ENCODE measurements at regions not wholly inside any gene's neighbourhood (a gene's known extent, or its start where the extent isn't known, plus 50 kb on each side); places are given as distances from the start of the nearest gene placed in this dataset.

- DNase-seq, result no peak
Measured at GRCh38 chr7:25895792-25896171, 256.2 kb upstream of the NFE2L3 start.

- DNase-seq, result no peak
Measured at GRCh38 chr7:25897261-25897782, 254.7 kb upstream of the NFE2L3 start.

- no peak for DNase-seq
Measured at GRCh38 chr7:25900245-25900644, 251.8 kb upstream of the NFE2L3 start.

- DNase-seq, result no peak
Measured at GRCh38 chr7:25900877-25901276, 251.1 kb upstream of the NFE2L3 start.

GRCh38 chr7:25901658-25902057 is 250.3 kb upstream of the NFE2L3 start:
- no peak for DNase-seq

- DNase-seq, result no peak
Measured at GRCh38 chr7:25906003-25906402, 246.0 kb upstream of the NFE2L3 start.

GRCh38 chr7:25906760-25907159 is 245.2 kb upstream of the NFE2L3 start:
- no peak for DNase-seq

GRCh38 chr7:25907214-25907613 is 244.8 kb upstream of the NFE2L3 start:
- DNase-seq, result no peak

- no peak for DNase-seq
Measured at GRCh38 chr7:25907731-25908130, 244.3 kb upstream of the NFE2L3 start.

- no peak for DNase-seq
Measured at GRCh38 chr7:25908154-25908949, 243.6 kb upstream of the NFE2L3 start.

- DNase-seq, result peak; percentile 20
Measured at GRCh38 chr7:25911738-25912607, 240.0 kb upstream of the NFE2L3 start.

- peak; percentile 49 for DNase-seq
Measured at GRCh38 chr7:25913598-25914224, 238.3 kb upstream of the NFE2L3 start.

GRCh38 chr7:25918731-25919130 is 233.3 kb upstream of the NFE2L3 start:
- no peak for DNase-seq

- DNase-seq, result no peak
Measured at GRCh38 chr7:25922296-25922695, 229.7 kb upstream of the NFE2L3 start.

GRCh38 chr7:25923741-25924460 is 228.1 kb upstream of the NFE2L3 start:
- no peak for DNase-seq

GRCh38 chr7:25926009-25926408 is 226.0 kb upstream of the NFE2L3 start:
- DNase-seq, result no peak

GRCh38 chr7:25926451-25926850 is 225.5 kb upstream of the NFE2L3 start:
- DNase-seq, result no peak

- DNase-seq, result no peak
Measured at GRCh38 chr7:25926891-25927625, 224.9 kb upstream of the NFE2L3 start.

GRCh38 chr7:25927626-25927978 is 224.4 kb upstream of the NFE2L3 start:
- DNase-seq, result no peak

GRCh38 chr7:25928549-25929330 is 223.3 kb upstream of the NFE2L3 start:
- no peak for DNase-seq

- DNase-seq, result no peak
Measured at GRCh38 chr7:25929448-25929847, 222.6 kb upstream of the NFE2L3 start.
